PC-9 (cell line): ENCODE measurements at regions not wholly inside any gene's neighbourhood (a gene's known extent, or its start where the extent isn't known, plus 50 kb on each side); places are given as distances from the start of the nearest gene placed in this dataset.

Source experiments
- EZH2 ChIP-seq: fragments of 200-600 bp; sonication (generic); IDR thresholded peaks from 2 replicates; pipeline ENCODE4 v1.8.0; 2017; ENCODE audit warnings: antibody characterized with exemption, low read depth
- TF ChIP-seq, protein P1 (sequence below): fragments of 200-600 bp; sonication (generic); conservative IDR thresholded peaks from 2 replicates; pipeline ENCODE4 v1.6.1; 2017; ENCODE audit warnings: mixed run types, antibody characterized with exemption, mild to moderate bottlenecking, moderate library complexity

DNA sequence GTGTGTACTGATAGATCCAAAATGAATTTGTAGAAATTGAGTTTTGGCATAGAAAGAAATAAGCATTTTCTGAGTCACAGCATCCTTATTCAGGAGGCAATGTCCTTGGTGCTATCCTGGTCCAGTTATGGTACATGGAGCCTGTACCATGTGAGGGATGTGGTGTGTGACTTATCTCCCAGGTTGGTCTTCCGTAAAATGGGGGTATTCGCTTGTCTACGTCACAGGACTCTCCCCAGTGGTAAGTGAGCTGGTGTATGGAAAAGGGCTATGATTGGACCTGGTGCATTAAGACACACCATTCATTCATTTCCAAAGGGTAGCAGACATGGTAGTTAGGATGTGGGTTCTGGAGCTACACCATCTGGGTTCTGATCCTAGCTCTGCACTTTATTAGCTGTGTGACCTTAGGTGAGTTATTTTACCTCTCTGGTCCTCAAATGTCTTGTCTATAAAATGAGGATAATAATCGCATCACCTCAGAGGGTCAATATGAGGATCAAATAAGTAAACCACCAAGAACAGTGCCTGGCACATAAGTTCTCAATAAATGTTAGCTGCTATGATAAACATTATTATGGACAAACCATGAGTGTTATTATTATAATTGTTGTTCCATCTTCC is 119.2 kb downstream of the MYCN start:
- TF ChIP-seq, protein P1, sequence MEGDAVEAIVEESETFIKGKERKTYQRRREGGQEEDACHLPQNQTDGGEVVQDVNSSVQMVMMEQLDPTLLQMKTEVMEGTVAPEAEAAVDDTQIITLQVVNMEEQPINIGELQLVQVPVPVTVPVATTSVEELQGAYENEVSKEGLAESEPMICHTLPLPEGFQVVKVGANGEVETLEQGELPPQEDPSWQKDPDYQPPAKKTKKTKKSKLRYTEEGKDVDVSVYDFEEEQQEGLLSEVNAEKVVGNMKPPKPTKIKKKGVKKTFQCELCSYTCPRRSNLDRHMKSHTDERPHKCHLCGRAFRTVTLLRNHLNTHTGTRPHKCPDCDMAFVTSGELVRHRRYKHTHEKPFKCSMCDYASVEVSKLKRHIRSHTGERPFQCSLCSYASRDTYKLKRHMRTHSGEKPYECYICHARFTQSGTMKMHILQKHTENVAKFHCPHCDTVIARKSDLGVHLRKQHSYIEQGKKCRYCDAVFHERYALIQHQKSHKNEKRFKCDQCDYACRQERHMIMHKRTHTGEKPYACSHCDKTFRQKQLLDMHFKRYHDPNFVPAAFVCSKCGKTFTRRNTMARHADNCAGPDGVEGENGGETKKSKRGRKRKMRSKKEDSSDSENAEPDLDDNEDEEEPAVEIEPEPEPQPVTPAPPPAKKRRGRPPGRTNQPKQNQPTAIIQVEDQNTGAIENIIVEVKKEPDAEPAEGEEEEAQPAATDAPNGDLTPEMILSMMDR: no peak
- no peak for TF ChIP-seq EZH2
